ENCODE measurements at regions not wholly inside any gene's neighbourhood (a gene's known extent, or its start where the extent isn't known, plus 50 kb on each side); places are given as distances from the start of the nearest gene placed in this dataset.

- Histone ChIP-seq H3K9ac (no peak overlapping the region), H3K4me2 (peak overlapping the region in 3 of 11 experiments; percentile 33 to 72 (median 58); a peak in 3 of 22 replicates), H4K20me1 (no peaks in the 10 kb centered on the region), H3K4me1 (peaks cover 9 to 21% (median 13%) of the 10 kb centered on the region in 10 experiments; a peak in 18 of 20 replicates), H3K36me3 (no peaks in the 10 kb centered on the region), H3K27me3 (no peaks in the 10 kb centered on the region), H3K4me3 (no peak overlapping the region), H3K9me3 (replicated peaks in 1 of 11) (no peaks in the 10 kb centered on the region), H3K27ac (0 out of 22 replicates have a peak overlapping the region, but pooled peaks of 2 of the 11 experiments have one; percentile 14 to 17)
- TF ChIP-seq Cebpa-rat (IDR thresholded peaks at IDR 0.05): no peak
Measured at GRCh38 chr11:37504921-37505320, 906.9 kb upstream of the RAG2 start.

DNA sequence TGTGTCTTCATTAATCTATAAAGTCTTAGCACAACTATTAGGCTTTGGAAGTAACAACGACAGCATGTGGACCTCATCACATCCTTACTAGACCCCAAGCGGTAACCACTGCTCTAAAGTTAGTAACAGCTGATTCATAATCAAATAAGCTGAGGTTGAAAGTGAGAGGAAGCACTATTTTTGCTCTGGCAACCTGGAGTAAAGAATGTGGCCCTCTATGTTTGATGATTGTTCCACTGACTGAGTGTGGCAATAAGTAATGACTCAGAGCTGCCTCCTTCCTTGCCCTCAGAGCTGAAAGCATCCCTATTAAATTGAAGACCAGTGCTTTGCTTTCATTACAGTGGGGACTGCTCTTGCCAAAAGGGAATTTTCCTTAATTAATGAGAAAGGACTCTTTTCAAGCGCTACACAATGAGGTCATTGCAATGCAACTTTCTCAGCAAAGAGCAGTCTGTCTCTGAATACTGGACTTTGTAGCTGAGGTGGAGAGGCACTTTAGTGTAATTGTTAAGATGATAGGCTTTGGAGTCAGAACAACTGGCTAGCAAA, 906.1 kb upstream of the RAG2 start:
- H4K20me1 ChIP-seq: no peaks in the 10 kb centered on the region
- peak in 4 of 11 experiments; percentile 20 to 55 (median 31); a peak in 2 of 22 replicates for TF ChIP-seq Cebpa-rat (IDR thresholded peaks at IDR 0.05)
- no peaks in the 10 kb centered on the region for H3K27me3 ChIP-seq
- H3K4me2 ChIP-seq: peak overlapping the region; percentile 5 to 72 (median 48); a peak in 20 of 22 replicates
- no peaks in the 10 kb centered on the region for H3K36me3 ChIP-seq
- H3K4me1 ChIP-seq: peaks cover 9 to 21% (median 13%) of the 10 kb centered on the region in 10 experiments; a peak in 18 of 20 replicates
- H3K27ac ChIP-seq: peak overlapping the region in 8 of 11 experiments; percentile 17 to 49 (median 36); a peak in 7 of 22 replicates
- H3K9ac ChIP-seq: no peak overlapping the region
- no peaks in the 10 kb centered on the region for H3K9me3 ChIP-seq (replicated peaks in 1 of 11)
- H3K4me3 ChIP-seq: no peak overlapping the region

- peak overlapping the region; percentile 5 to 72 (median 48); a peak in 20 of 22 replicates for H3K4me2 ChIP-seq
- H3K36me3 ChIP-seq: no peaks in the 10 kb centered on the region
- no peaks in the 10 kb centered on the region for H3K27me3 ChIP-seq
- peaks cover 9 to 21% (median 13%) of the 10 kb centered on the region in 10 experiments; a peak in 18 of 20 replicates for H3K4me1 ChIP-seq
- TF ChIP-seq Cebpa-rat (IDR thresholded peaks at IDR 0.05): no peak
- peak overlapping the region in 7 of 11 experiments; percentile 17 to 46 (median 34); a peak in 10 of 22 replicates for H3K27ac ChIP-seq
- no peak overlapping the region for H3K4me3 ChIP-seq
- H4K20me1 ChIP-seq: no peaks in the 10 kb centered on the region
- no peaks in the 10 kb centered on the region for H3K9me3 ChIP-seq (replicated peaks in 1 of 11)
- no peak overlapping the region for H3K9ac ChIP-seq
Measured at GRCh38 chr11:37503411-37504059, 905.5 kb upstream of the RAG2 start.

DNA sequence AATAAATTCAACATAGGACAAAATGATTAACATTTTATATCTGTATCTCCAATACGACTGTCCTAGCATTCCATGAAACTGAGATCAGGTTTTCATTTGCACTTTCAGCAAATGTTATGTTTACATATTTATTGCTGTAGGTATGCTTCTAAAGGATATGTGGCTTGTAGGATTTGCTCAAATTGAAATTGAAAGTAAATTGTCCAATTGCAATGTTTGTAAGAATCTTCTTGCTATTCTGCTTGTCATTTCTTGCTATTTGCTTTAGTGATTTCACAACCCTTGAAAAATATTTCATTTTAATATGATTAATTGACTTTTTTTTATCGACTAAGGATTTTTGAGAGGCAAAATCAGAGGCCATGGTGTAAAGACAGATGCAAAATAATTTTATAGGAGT, 904.2 kb upstream of the RAG2 start:
- no peaks in the 10 kb centered on the region for H4K20me1 ChIP-seq
- no peak for TF ChIP-seq Cebpa-rat (IDR thresholded peaks at IDR 0.05)
- H3K4me1 ChIP-seq: peaks cover 9 to 21% (median 13%) of the 10 kb centered on the region in 10 experiments; a peak in 18 of 20 replicates
- H3K27me3 ChIP-seq: no peaks in the 10 kb centered on the region
- no peak overlapping the region for H3K27ac ChIP-seq
- H3K9me3 ChIP-seq (replicated peaks in 1 of 11): no peaks in the 10 kb centered on the region
- no peaks in the 10 kb centered on the region for H3K36me3 ChIP-seq
- no peak overlapping the region for H3K4me2 ChIP-seq
- H3K4me3 ChIP-seq: no peak overlapping the region
- H3K9ac ChIP-seq: no peak overlapping the region

- peaks cover 9 to 21% (median 13%) of the 10 kb centered on the region in 10 experiments; a peak in 18 of 20 replicates for H3K4me1 ChIP-seq
- no peaks in the 10 kb centered on the region for H3K9me3 ChIP-seq (replicated peaks in 1 of 11)
- no peak for TF ChIP-seq Cebpa-rat (IDR thresholded peaks at IDR 0.05)
- no peak overlapping the region for H3K27ac ChIP-seq
- H3K27me3 ChIP-seq: no peaks in the 10 kb centered on the region
- no peak overlapping the region for H3K9ac ChIP-seq
- no peaks in the 10 kb centered on the region for H4K20me1 ChIP-seq
- H3K36me3 ChIP-seq: no peaks in the 10 kb centered on the region
- H3K4me2 ChIP-seq: no peak overlapping the region
- no peak overlapping the region for H3K4me3 ChIP-seq
Measured at GRCh38 chr11:37500425-37500824, 902.4 kb upstream of the RAG2 start.

- no peak overlapping the region for H3K27ac ChIP-seq
- no peaks in the 10 kb centered on the region for H3K9me3 ChIP-seq (replicated peaks in 1 of 11)
- no peak overlapping the region for H3K4me3 ChIP-seq
- H3K9ac ChIP-seq: no peak overlapping the region
- no peak for TF ChIP-seq Cebpa-rat (IDR thresholded peaks at IDR 0.05)
- H3K36me3 ChIP-seq: no peaks in the 10 kb centered on the region
- no peak overlapping the region for H3K4me2 ChIP-seq
- H3K4me1 ChIP-seq: no peaks in the 10 kb centered on the region
- no peaks in the 10 kb centered on the region for H4K20me1 ChIP-seq
- no peaks in the 10 kb centered on the region for H3K27me3 ChIP-seq
Measured at GRCh38 chr11:37497326-37497725, 899.3 kb upstream of the RAG2 start.

DNA sequence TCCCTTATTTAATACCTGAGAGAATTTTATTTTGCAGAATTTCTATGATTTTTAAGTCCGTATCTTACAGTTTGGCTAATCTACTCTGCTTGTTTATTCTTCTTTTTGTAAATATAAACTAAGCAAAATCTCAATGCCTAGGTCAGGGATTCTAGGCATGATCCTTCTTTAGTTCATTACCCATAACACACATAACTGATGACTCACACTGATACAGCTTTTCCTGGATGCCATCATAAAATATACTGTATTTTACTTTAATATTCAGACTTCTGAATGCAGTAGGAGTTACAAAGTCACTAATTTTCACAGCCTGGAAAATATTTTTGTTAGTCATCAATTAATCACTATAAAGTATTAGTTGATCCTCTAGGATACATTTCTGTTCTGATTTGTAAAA, 898.2 kb upstream of the RAG2 start:
- Histone ChIP-seq H3K4me2 (no peak overlapping the region), H3K27me3 (no peaks in the 10 kb centered on the region), H3K4me3 (no peak overlapping the region), H3K4me1 (no peaks in the 10 kb centered on the region), H3K27ac (no peak overlapping the region), H3K9me3 (replicated peaks in 1 of 11) (no peaks in the 10 kb centered on the region), H4K20me1 (no peaks in the 10 kb centered on the region), H3K36me3 (no peaks in the 10 kb centered on the region), H3K9ac (no peak overlapping the region)
- no peak for TF ChIP-seq Cebpa-rat (IDR thresholded peaks at IDR 0.05)

DNA sequence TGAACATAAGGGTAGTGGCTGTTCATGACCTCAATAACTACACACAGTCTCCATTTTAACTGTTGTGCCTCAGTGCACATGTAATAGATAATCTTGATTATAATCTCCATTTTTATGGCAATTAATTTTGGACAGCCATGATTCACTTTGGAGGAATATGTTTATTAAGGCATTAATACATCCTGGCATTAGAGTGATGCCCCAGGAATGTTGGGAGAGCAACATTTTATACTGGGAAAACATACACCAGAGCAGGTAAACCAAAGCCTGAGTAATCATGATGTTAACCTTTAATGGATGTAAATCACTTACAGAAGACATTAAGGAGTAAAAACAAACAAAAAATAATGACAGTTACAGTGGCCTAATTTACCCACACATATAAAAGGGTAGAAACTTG, 886.3 kb upstream of the RAG2 start:
- no peaks in the 10 kb centered on the region for H4K20me1 ChIP-seq
- no peaks in the 10 kb centered on the region for H3K9me3 ChIP-seq (replicated peaks in 1 of 11)
- H3K9ac ChIP-seq: no peak overlapping the region
- no peak overlapping the region for H3K27ac ChIP-seq
- no peaks in the 10 kb centered on the region for H3K4me1 ChIP-seq
- H3K27me3 ChIP-seq: no peaks in the 10 kb centered on the region
- no peak for TF ChIP-seq Cebpa-rat (IDR thresholded peaks at IDR 0.05)
- no peaks in the 10 kb centered on the region for H3K36me3 ChIP-seq
- no peak overlapping the region for H3K4me3 ChIP-seq
- no peak overlapping the region for H3K4me2 ChIP-seq

DNA sequence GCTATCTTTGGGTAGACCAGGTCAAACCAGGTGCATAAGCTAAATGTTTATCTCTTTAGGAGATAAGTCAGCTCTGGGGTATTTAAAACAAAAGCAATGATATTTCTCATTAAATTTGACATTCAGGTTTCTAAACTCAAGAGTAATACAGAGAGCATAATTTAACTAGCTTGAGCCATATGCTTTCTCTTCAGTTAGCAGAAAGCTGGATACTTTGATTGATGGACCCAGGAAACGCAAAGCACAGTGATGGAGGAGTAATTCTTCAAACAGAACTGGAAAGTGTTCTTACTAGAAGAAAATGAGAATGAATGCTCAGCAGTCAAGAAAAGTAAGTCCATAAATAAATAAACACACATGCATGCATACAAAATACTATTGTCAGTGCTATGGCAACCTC, 885.7 kb upstream of the RAG2 start:
- no peaks in the 10 kb centered on the region for H4K20me1 ChIP-seq
- H3K9me3 ChIP-seq (replicated peaks in 1 of 11): no peaks in the 10 kb centered on the region
- H3K36me3 ChIP-seq: no peaks in the 10 kb centered on the region
- H3K4me1 ChIP-seq: no peaks in the 10 kb centered on the region
- H3K4me2 ChIP-seq: no peak overlapping the region
- TF ChIP-seq Cebpa-rat (IDR thresholded peaks at IDR 0.05): no peak
- H3K9ac ChIP-seq: no peak overlapping the region
- H3K27ac ChIP-seq: no peak overlapping the region
- no peak overlapping the region for H3K4me3 ChIP-seq
- no peaks in the 10 kb centered on the region for H3K27me3 ChIP-seq

DNA sequence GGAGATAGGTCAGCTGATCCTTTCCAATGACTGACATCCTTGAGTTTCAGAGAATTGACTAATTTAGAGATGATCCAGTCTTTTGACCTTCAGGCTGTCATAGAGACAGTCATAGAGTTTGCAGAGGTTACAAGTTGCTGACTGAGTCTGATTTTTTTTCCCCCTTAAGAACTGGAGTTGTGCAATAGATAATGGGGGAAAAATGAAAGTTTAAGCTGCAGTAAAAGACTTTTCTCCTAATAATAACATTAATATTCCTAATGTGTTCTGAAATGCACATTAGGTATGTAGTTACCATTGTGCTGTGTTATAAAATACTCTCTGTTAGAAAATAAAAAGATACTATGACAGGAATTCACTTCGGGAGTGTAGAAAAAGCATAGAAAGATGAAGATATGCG, 876.9 kb upstream of the RAG2 start:
- no peaks in the 10 kb centered on the region for H3K27me3 ChIP-seq
- H3K4me2 ChIP-seq: no peak overlapping the region
- no peak overlapping the region for H3K27ac ChIP-seq
- H3K4me1 ChIP-seq: no peaks in the 10 kb centered on the region
- H3K36me3 ChIP-seq: no peaks in the 10 kb centered on the region
- H3K9ac ChIP-seq: no peak overlapping the region
- H3K9me3 ChIP-seq (replicated peaks in 1 of 11): no peaks in the 10 kb centered on the region
- no peak overlapping the region for H3K4me3 ChIP-seq
- no peak for TF ChIP-seq Cebpa-rat (IDR thresholded peaks at IDR 0.05)
- H4K20me1 ChIP-seq: no peaks in the 10 kb centered on the region

All from BLaER1 treated with 17β-estradiol and CSF1 and Interleukin-3, amounts not matched to agents 10 nM and 100 nM (cell line).